Cardiac fibroblast (primary cell): ENCODE measurements at regions not wholly inside any gene's neighbourhood (a gene's known extent, or its start where the extent isn't known, plus 50 kb on each side); places are given as distances from the start of the nearest gene placed in this dataset.

Source experiments
- DNase-seq, 2 donors: peaks; one replicate each; pipeline versions ENCODE4 v3.0.0 to v3.0.0-alpha.2; 2010; ENCODE audit warnings: low read depth in 2 of 2
- H3K4me3 ChIP-seq, 2 donors: replicated peaks in 1 of 2; 1 replicate in 1 of 2; 2 replicates in 1 of 2; pipeline ENCODE4 v1.5.1; 2011; ENCODE audit warnings: low read depth in 2 of 2, low read length in 2 of 2, mild to moderate bottlenecking in 2 of 2, moderate library complexity in 1 of 2
- CTCF ChIP-seq: IDR thresholded peaks from one replicate; pipeline ENCODE4 v1.5.1; 2011; ENCODE audit warnings: low read depth, mild to moderate bottlenecking, low read length, inconsistent platforms

- no peak overlapping the region for H3K4me3 ChIP-seq
- DNase-seq, result no peak
- no peak for TF ChIP-seq CTCF
These were observed 146.4 kb upstream of the C9orf72 start for GRCh38 chr9:27719711-27720110.

- TF ChIP-seq CTCF, result no peak
- H3K4me3 ChIP-seq, result no peak overlapping the region
- no peak for DNase-seq
These were observed 149.6 kb upstream of the C9orf72 start for GRCh38 chr9:27722866-27723265.

- peak; percentile 75 to 78 for DNase-seq
- H3K4me3 ChIP-seq, result no peak overlapping the region
- peak; percentile 72 for TF ChIP-seq CTCF
These were observed 153.2 kb upstream of the C9orf72 start for GRCh38 chr9:27726244-27727081.

GRCh38 chr9:27732494-27732893 lies 159.2 kb upstream of the C9orf72 start:
- DNase-seq, result no peak
- no peak for TF ChIP-seq CTCF
- no peak overlapping the region for H3K4me3 ChIP-seq

GRCh38 chr9:27743490-27743889 lies 170.2 kb upstream of the C9orf72 start:
- no peak overlapping the region for H3K4me3 ChIP-seq
- no peak for TF ChIP-seq CTCF
- no peak for DNase-seq

GRCh38 chr9:27747450-27747849 lies 174.2 kb upstream of the C9orf72 start:
- no peak for DNase-seq
- no peak overlapping the region for H3K4me3 ChIP-seq
- TF ChIP-seq CTCF, result no peak
